Endothelial cell of umbilical vein (primary cell): ENCODE measurements at regions not wholly inside any gene's neighbourhood (a gene's known extent, or its start where the extent isn't known, plus 50 kb on each side); places are given as distances from the start of the nearest gene placed in this dataset.
"Not testable (repeated sequence)": the region's sequence is repeated elsewhere in the genome, so short reads cannot be mapped to it uniquely, and the experiment has no call there.

ENCODE experiments used
- BruUV-seq: library from RNA; stranded (reverse); fragments of 400-500 nt; replicated peaks from 2 replicates; lab custom pipeline; 2021; lab: Mats Ljungman, UMichigan
- CTCF ChIA-PET: fragments of 300-600, 350-600 bp; sonication (Branson Sonifier 250); formaldehyde crosslinking; loops from one replicate; lab custom pipeline; 2021; ENCODE audit warnings: antibody characterized with exemption, inconsistent platforms; lab: Charles Lee
- POLR2A ChIA-PET: fragments of 300-600, 350-600 bp; sonication (Branson Sonifier 250); formaldehyde crosslinking; loops from one replicate; lab custom pipeline; 2021; ENCODE audit warnings: antibody characterized with exemption, inconsistent platforms; lab: Charles Lee
- DNase-seq: peaks from one replicate; pipeline ENCODE4 v3.0.0-alpha.2; 2011; ENCODE audit warnings: low read depth, low spot score
- FAIRE-seq: peaks from 2 replicates; lab custom pipeline; 2011; peaks lifted over from hg19 to GRCh38; lab: Jason Lieb, UNC
- H2AFZ ChIP-seq: 2 replicates; pipeline ENCODE4 v1.6.0; 2012; ENCODE audit warnings: low read depth, low read length, control low read depth, inconsistent platforms
- H3K27ac ChIP-seq: 2 replicates; pipeline ENCODE4 v1.5.1; 2011; ENCODE audit warnings: low read depth, mild to moderate bottlenecking, control low read depth, low read length, moderate library complexity; ENCODE audit not compliant: insufficient read depth
- H3K27me3 ChIP-seq, 2 experiments: 2 replicates each; pipeline versions ENCODE4 v1.6.0 to v1.6.1; 2011; ENCODE audit warnings: low read length in 2 of 2, mixed read lengths in 1 of 2; ENCODE audit not compliant: control insufficient read depth in 2 of 2, insufficient read depth in 2 of 2
- H3K36me3 ChIP-seq, 2 experiments: 2 replicates in 1 of 2; 3 replicates in 1 of 2; pipeline ENCODE4 v1.5.1; 2011; ENCODE audit warnings: low read length in 2 of 2, mild to moderate bottlenecking in 1 of 2, moderate library complexity in 1 of 2; ENCODE audit not compliant: control insufficient read depth in 2 of 2, insufficient read depth in 2 of 2; ENCODE audit errors: extremely low read depth in 1 of 2
- H3K4me1 ChIP-seq: 3 replicates; pipeline ENCODE4 v1.5.1; 2011; ENCODE audit warnings: mild to moderate bottlenecking, low read length; ENCODE audit not compliant: control insufficient read depth, insufficient read depth; ENCODE audit errors: extremely low read depth
- H3K4me2 ChIP-seq: 2 replicates; pipeline ENCODE4 v1.6.1; 2011; ENCODE audit warnings: low read length, control low read depth, mixed read lengths; ENCODE audit not compliant: insufficient read depth
- H3K4me3 ChIP-seq, 3 experiments: fragments of 200-600 bp in 1 of 3; sonication (generic), shearing (Covaris generic) in 1 of 3; replicated peaks in 1 of 3; 2 replicates each; pipeline ENCODE4 v1.5.1; 2011 to 2016; ENCODE audit warnings: control low read depth in 3 of 3, low read length in 3 of 3, mild to moderate bottlenecking in 2 of 3, inconsistent platforms in 1 of 3, low read depth in 1 of 3, moderate library complexity in 1 of 3; ENCODE audit not compliant: insufficient read depth in 1 of 3
- H3K79me2 ChIP-seq: 2 replicates; pipeline ENCODE4 v1.6.0; 2012; ENCODE audit warnings: low read length, inconsistent platforms; ENCODE audit not compliant: control insufficient read depth, insufficient read depth
- H3K9ac ChIP-seq: replicated peaks from 2 replicates; pipeline ENCODE3; 2011; ENCODE audit warnings: low read length, control low read depth; ENCODE audit not compliant: insufficient read depth; ENCODE audit errors: extremely low read depth
- H3K9me1 ChIP-seq: replicated peaks from 3 replicates; pipeline ENCODE4 v1.6.0; 2011; ENCODE audit warnings: mild to moderate bottlenecking, low read length; ENCODE audit not compliant: control insufficient read depth, insufficient read depth; ENCODE audit errors: extremely low read depth
- H3K9me3 ChIP-seq: replicated peaks from 2 replicates; pipeline ENCODE4 v1.5.1; 2012; ENCODE audit warnings: low read length, inconsistent platforms; ENCODE audit not compliant: control insufficient read depth, insufficient read depth
- H4K20me1 ChIP-seq: replicated peaks from 2 replicates; pipeline ENCODE3; 2011; ENCODE audit warnings: mild to moderate bottlenecking, low read length; ENCODE audit not compliant: control insufficient read depth, insufficient read depth; ENCODE audit errors: extremely low read depth
- FOS ChIP-seq: IDR thresholded peaks from 2 replicates; pipeline ENCODE4 v1.6.1; 2011; ENCODE audit warnings: mild to moderate bottlenecking, low read length, moderate library complexity, borderline replicate concordance; ENCODE audit not compliant: insufficient read depth
- GATA2 ChIP-seq: IDR thresholded peaks from 2 replicates; pipeline ENCODE4 v1.7.0; 2011; ENCODE audit warnings: low read depth, mild to moderate bottlenecking, moderate library complexity, mixed read lengths, low read length; ENCODE audit not compliant: insufficient read length, insufficient read depth
- JUN ChIP-seq: IDR thresholded peaks from 2 replicates; pipeline ENCODE4 v1.6.1; 2011; ENCODE audit warnings: borderline replicate concordance, low read depth; ENCODE audit not compliant: insufficient read length, insufficient read depth
- MYC ChIP-seq: IDR thresholded peaks from one replicate; pipeline ENCODE4 v1.6.1; 2011; ENCODE audit warnings: mild to moderate bottlenecking, low read depth, low read length
- dilution Hi-C: fragments of 300-500 bp; cut with MboI; formaldehyde crosslinking; loops from one replicate; pipeline ENCODE4 v1.15.0; 2019; ENCODE audit warnings: low sequenced_read_pairs; ENCODE audit not compliant: extremely low pct_ligation_motif_present
- intact Hi-C: fragments of 100-400 bp; cut with micrococcal nuclease; formaldehyde crosslinking; loops from one replicate; pipeline ENCODE4 v1.10.0; 2022

- Histone ChIP-seq H3K27ac (peak overlapping the region; percentile 29), H3K9me1 (no peaks in the 10 kb centered on the region), H3K4me1 (peaks cover 13% of the 10 kb centered on the region), H2AFZ (no peak overlapping the region), H3K36me3 (no peaks in the 10 kb centered on the region), H3K79me2 (no peaks in the 10 kb centered on the region), H3K4me3 (no peak overlapping the region), H3K27me3 (no peaks in the 10 kb centered on the region), H4K20me1 (no peaks in the 10 kb centered on the region), H3K9me3 (no peaks in the 10 kb centered on the region), H3K9ac (no peak overlapping the region), H3K4me2 (peak overlapping the region; percentile 67)
- no TSS peak for BruUV-seq
- TF ChIP-seq FOS (peak; percentile 62), MYC (no peak), GATA2 (peak; percentile 75), JUN (peak; percentile 26)
- intact Hi-C loops, result loop anchor here (1.0 to 5.0 kb wide), 2 partner anchors 59 to 73 kb away; partner anchors contain the start of gene ALCAM
- CTCF ChIA-PET, result interaction anchor here (0.7 to 1.9 kb wide), 3 partner anchors 14 to 73 kb away, joined by 3 to 9 read pairs (median 3); partner anchors contain the start of gene ALCAM
- DNase-seq, result peak; percentile 63
- dilution Hi-C loops, result no loop called here
- POLR2A ChIA-PET, result no interaction called here
- no peak for FAIRE-seq
Measured at GRCh38 chr3:105293441-105293840, 73.3 kb upstream of the ALCAM start.

GRCh38 chr3:105296182-105296822, 70.4 kb upstream of the ALCAM start:
- H3K9ac ChIP-seq, H3K4me3 ChIP-seq, DNase-seq, POLR2A ChIA-PET, H3K4me2 ChIP-seq, H2AFZ ChIP-seq, H3K36me3 ChIP-seq, H3K27ac ChIP-seq, H3K9me3 ChIP-seq, H3K27me3 ChIP-seq, BruUV-seq, CTCF ChIA-PET, H3K9me1 ChIP-seq, dilution Hi-C loops, H3K79me2 ChIP-seq, intact Hi-C loops, FAIRE-seq, H4K20me1 ChIP-seq: not testable (repeated sequence)
- peaks cover 13% of the 10 kb centered on the region for H3K4me1 ChIP-seq
